ENCODE measurements at regions not wholly inside any gene's neighbourhood (a gene's known extent, or its start where the extent isn't known, plus 50 kb on each side); places are given as distances from the start of the nearest gene placed in this dataset.

DNA sequence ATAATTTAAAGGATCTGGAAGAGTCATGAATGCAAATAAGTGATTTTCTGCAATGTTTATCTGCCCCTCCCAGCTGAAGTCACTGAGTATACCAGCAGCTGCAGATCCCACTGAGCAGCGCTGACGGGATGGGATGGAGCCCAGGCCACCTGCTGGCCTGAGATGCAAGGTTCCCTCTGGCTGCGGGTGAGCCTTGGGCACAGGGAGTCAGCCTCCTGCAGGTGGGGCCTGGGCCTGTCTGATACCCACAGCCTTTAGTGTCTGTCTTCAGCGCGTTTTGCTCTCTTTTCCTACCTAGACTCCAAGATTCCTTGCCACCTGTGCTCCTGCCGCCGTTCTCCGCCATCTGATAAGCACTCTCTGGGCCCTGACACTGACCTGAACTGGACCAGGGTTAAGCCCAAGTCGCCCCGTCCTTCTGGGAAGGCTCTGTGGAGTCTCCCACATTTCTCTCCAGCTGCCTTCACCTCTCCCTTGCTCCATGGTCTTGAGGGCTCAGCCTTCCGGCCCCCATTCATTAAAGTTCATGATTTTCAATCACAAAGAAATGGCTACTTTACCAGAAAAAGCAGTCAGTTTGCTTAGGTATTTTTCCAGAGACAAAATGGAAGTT, 223.1 kb upstream of the FAT1 start:
- TF ChIP-seq, protein P1, sequence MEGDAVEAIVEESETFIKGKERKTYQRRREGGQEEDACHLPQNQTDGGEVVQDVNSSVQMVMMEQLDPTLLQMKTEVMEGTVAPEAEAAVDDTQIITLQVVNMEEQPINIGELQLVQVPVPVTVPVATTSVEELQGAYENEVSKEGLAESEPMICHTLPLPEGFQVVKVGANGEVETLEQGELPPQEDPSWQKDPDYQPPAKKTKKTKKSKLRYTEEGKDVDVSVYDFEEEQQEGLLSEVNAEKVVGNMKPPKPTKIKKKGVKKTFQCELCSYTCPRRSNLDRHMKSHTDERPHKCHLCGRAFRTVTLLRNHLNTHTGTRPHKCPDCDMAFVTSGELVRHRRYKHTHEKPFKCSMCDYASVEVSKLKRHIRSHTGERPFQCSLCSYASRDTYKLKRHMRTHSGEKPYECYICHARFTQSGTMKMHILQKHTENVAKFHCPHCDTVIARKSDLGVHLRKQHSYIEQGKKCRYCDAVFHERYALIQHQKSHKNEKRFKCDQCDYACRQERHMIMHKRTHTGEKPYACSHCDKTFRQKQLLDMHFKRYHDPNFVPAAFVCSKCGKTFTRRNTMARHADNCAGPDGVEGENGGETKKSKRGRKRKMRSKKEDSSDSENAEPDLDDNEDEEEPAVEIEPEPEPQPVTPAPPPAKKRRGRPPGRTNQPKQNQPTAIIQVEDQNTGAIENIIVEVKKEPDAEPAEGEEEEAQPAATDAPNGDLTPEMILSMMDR (IDR thresholded peaks at IDR 0.05): no peak
- TF ChIP-seq POLR2A (IDR thresholded peaks at IDR 0.05) (no peak), POLR2AphosphoS5 (IDR thresholded peaks at IDR 0.05; ENCODE audit: insufficient read depth in 1 of 2, low read depth in 1 of 2) (no peak)
